OCI-LY3 (cell line): ENCODE measurements at regions not wholly inside any gene's neighbourhood (a gene's known extent, or its start where the extent isn't known, plus 50 kb on each side); places are given as distances from the start of the nearest gene placed in this dataset.

Experiments
- EZH2phosphoT487 ChIP-seq: fragments of 200-600 bp; shearing (Covaris generic); IDR thresholded peaks from 2 replicates; pipeline ENCODE4 v1.6.1; 2018; ENCODE audit warnings: antibody characterized with exemption, mixed run types, low read depth
- TF ChIP-seq, protein P1 (sequence below): fragments of 200-600, 300-600 bp; sonication (generic); IDR thresholded peaks from 2 replicates; pipeline ENCODE4 v1.5.1; 2014; ENCODE audit warnings: antibody characterized with exemption, low read length, low read depth

DNA sequence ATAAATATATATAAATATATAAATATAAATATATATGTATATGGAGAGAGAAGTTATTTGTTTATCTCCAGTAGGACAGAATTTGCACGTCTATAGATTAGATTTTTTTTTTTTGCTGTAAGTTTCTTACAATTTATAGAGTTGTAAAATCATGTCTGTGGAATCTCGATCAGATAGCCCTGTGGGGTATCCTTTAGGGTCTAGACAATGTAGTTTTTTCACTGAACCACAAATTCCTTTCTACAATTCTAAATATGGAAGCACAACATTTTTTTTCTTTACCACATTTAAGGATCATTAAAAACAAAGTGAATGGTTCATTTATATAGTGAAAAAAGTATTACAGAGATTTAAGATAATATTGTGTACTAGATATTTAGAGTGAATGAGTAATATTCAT, 384.2 kb upstream of the ZNF608 start:
- TF ChIP-seq, protein P1, sequence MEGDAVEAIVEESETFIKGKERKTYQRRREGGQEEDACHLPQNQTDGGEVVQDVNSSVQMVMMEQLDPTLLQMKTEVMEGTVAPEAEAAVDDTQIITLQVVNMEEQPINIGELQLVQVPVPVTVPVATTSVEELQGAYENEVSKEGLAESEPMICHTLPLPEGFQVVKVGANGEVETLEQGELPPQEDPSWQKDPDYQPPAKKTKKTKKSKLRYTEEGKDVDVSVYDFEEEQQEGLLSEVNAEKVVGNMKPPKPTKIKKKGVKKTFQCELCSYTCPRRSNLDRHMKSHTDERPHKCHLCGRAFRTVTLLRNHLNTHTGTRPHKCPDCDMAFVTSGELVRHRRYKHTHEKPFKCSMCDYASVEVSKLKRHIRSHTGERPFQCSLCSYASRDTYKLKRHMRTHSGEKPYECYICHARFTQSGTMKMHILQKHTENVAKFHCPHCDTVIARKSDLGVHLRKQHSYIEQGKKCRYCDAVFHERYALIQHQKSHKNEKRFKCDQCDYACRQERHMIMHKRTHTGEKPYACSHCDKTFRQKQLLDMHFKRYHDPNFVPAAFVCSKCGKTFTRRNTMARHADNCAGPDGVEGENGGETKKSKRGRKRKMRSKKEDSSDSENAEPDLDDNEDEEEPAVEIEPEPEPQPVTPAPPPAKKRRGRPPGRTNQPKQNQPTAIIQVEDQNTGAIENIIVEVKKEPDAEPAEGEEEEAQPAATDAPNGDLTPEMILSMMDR = no peak
- TF ChIP-seq EZH2phosphoT487 = no peak
